WTC11 (cell line): ENCODE measurements at regions not wholly inside any gene's neighbourhood (a gene's known extent, or its start where the extent isn't known, plus 50 kb on each side); places are given as distances from the start of the nearest gene placed in this dataset.

Experiments
- ATAC-seq: fragments of 200-7000 bp; cut with Tn5 transposase; 2 replicates; pipeline ENCODE4 v1.10.0; 2021; ENCODE audit warnings: mild to moderate bottlenecking, moderate library complexity
- CTCF ChIA-PET: fragments of 300-600 bp; sonication (Branson Sonifier 250); formaldehyde crosslinking; loops from one replicate; lab custom pipeline; 2021; ENCODE audit warnings: antibody characterized with exemption; lab: Charles Lee
- POLR2A ChIA-PET: fragments of 350-600 bp; sonication (Branson Sonifier 250); formaldehyde crosslinking; loops from one replicate; lab custom pipeline; 2021; ENCODE audit warnings: antibody characterized with exemption; lab: Charles Lee
- DNase-seq: peaks from one replicate; pipeline ENCODE4 v3.0.0; 2021; ENCODE audit warnings: low spot score
- H3K27ac Mint-ChIP-seq: 2 replicates; pipeline ENCODE4 v1.8.0; 2021; ENCODE audit warnings: mixed read lengths
- H3K27me3 Mint-ChIP-seq: 2 replicates; pipeline ENCODE4 v1.8.0; 2021; ENCODE audit warnings: low read depth, mild to moderate bottlenecking, moderate library complexity, mixed read lengths
- H3K36me3 Mint-ChIP-seq: 2 replicates; pipeline ENCODE4 v1.8.0; 2021; ENCODE audit warnings: mixed read lengths
- H3K4me1 Mint-ChIP-seq: 2 replicates; pipeline ENCODE4 v1.8.0; 2022; ENCODE audit warnings: mixed read lengths
- H3K4me3 Mint-ChIP-seq: 2 replicates; pipeline ENCODE4 v1.8.0; 2021; ENCODE audit warnings: mild to moderate bottlenecking, moderate library complexity, mixed read lengths
- H3K9me3 Mint-ChIP-seq: 2 replicates; pipeline ENCODE4 v1.8.0; 2021; ENCODE audit warnings: mixed read lengths
- AR ChIP-seq: fragments of 250-450 bp; sonication (Bioruptor Pico); IDR thresholded peaks from 2 replicates; pipeline ENCODE4 v1.9.0; 2021; ENCODE audit warnings: mild to moderate bottlenecking
- E2F5 ChIP-seq: sonication (generic); formaldehyde crosslinking; IDR thresholded peaks from 2 replicates; pipeline ENCODE4 v1.8.1; 2022; ENCODE audit warnings: mild to moderate bottlenecking, moderate library complexity, missing genetic modification reagents
- FOXK1 ChIP-seq: sonication (generic); formaldehyde crosslinking; IDR thresholded peaks from 2 replicates; pipeline ENCODE4 v1.8.0; 2022; ENCODE audit warnings: mild to moderate bottlenecking, moderate library complexity, missing genetic modification reagents
- MXD4 ChIP-seq: fragments of 250-450 bp; sonication (Bioruptor Pico); IDR thresholded peaks from 2 replicates; pipeline ENCODE4 v1.8.0; 2021; ENCODE audit warnings: mild to moderate bottlenecking, moderate library complexity, borderline replicate concordance
- NFATC4 ChIP-seq: fragments of 250-450 bp; sonication (Bioruptor Pico); IDR thresholded peaks from 2 replicates; pipeline ENCODE4 v1.9.0; 2021; ENCODE audit warnings: mild to moderate bottlenecking
- PRDM15 ChIP-seq: sonication (generic); formaldehyde crosslinking; IDR thresholded peaks from 2 replicates; pipeline ENCODE4 v1.8.0; 2022; ENCODE audit warnings: missing genetic modification reagents
- RELA ChIP-seq: sonication (generic); formaldehyde crosslinking; IDR thresholded peaks from 2 replicates; pipeline ENCODE4 v1.8.1; 2022; ENCODE audit warnings: missing genetic modification reagents, mild to moderate bottlenecking, borderline replicate concordance
- STAT6 ChIP-seq: sonication (generic); formaldehyde crosslinking; conservative IDR thresholded peaks from 2 replicates; pipeline ENCODE4 v1.8.1; 2023; ENCODE audit warnings: mild to moderate bottlenecking, low read depth, missing genetic modification reagents, moderate library complexity
- ZNF232 ChIP-seq: sonication (generic); formaldehyde crosslinking; IDR thresholded peaks from 2 replicates; pipeline ENCODE4 v1.8.0; 2022; ENCODE audit warnings: mild to moderate bottlenecking, missing genetic modification reagents
- ZNF281 ChIP-seq: sonication (generic); formaldehyde crosslinking; IDR thresholded peaks from 2 replicates; pipeline ENCODE4 v1.8.0; 2023; ENCODE audit warnings: mild to moderate bottlenecking, missing genetic modification reagents
- ZNF423 ChIP-seq: fragments of 250-450 bp; sonication (Bioruptor Pico); IDR thresholded peaks from 2 replicates; pipeline ENCODE4 v2.1.2; 2022; ENCODE audit warnings: mild to moderate bottlenecking, moderate library complexity

- TF ChIP-seq STAT6 (CRISPR knock-in tag) (no peak), RELA (CRISPR knock-in tag) (no peak), AR (CRISPR knock-in tag) (no peak), ZNF423 (CRISPR knock-in tag) (no peak), E2F5 (CRISPR knock-in tag) (no peak), ZNF232 (CRISPR knock-in tag) (no peak)
Observed at GRCh38 chr5:57817924-57818323, 335.3 kb upstream of the ACTBL2 start (continued).

- peaks cover 8% of the 10 kb centered on the region for H3K36me3 Mint-ChIP-seq
- H3K27me3 Mint-ChIP-seq, result no peaks in the 10 kb centered on the region
- CTCF ChIA-PET, result interaction anchor here (1.2 kb wide), 1 partner anchor 38 kb away, joined by 4 read pairs; no protein-coding TSS in a partner anchor
- no peak for DNase-seq
- H3K9me3 Mint-ChIP-seq, result peaks cover 9% of the 10 kb centered on the region
- no peak overlapping the region for H3K4me3 Mint-ChIP-seq
- peaks cover 25% of the 10 kb centered on the region for H3K4me1 Mint-ChIP-seq
- no peak for TF ChIP-seq FOXK1
- no peak for TF ChIP-seq ZNF281 (CRISPR knock-in tag)
- no peak for TF ChIP-seq PRDM15 (CRISPR knock-in tag)
- TF ChIP-seq NFATC4 (CRISPR knock-in tag), result no peak
- no peak for TF ChIP-seq MXD4 (CRISPR knock-in tag)
- TF ChIP-seq, all 79 proteins: peak for 0
- no peak for ATAC-seq
- POLR2A ChIA-PET, result no interaction called here
- no peak overlapping the region for H3K27ac Mint-ChIP-seq
Observed at GRCh38 chr5:57817001-57817453, 334.4 kb upstream of the ACTBL2 start.
